Muscle layer of colon (tissue), 2 donors: ENCODE measurements at regions not wholly inside any gene's neighbourhood (a gene's known extent, or its start where the extent isn't known, plus 50 kb on each side); places are given as distances from the start of the nearest gene placed in this dataset.
"Not testable (repeated sequence)": the region's sequence is repeated elsewhere in the genome, so short reads cannot be mapped to it uniquely, and the experiment has no call there.

Experiments used
- H3K27ac ChIP-seq: one replicate; pipeline ENCODE4 v1.7.0; 2013; ENCODE audit warnings: low read depth, mild to moderate bottlenecking, low read length, moderate library complexity
- H3K27me3 ChIP-seq, 2 donors: one replicate each; pipeline ENCODE4 v1.7.0; 2013; ENCODE audit warnings: low read length in 2 of 2, mild to moderate bottlenecking in 2 of 2; ENCODE audit not compliant: insufficient read depth in 2 of 2, control insufficient read depth in 1 of 2
- H3K36me3 ChIP-seq: one replicate; pipeline ENCODE4 v1.7.0; 2013; ENCODE audit warnings: mild to moderate bottlenecking, low read length; ENCODE audit not compliant: insufficient read depth
- H3K4me1 ChIP-seq: one replicate; pipeline ENCODE4 v1.7.0; 2013; ENCODE audit warnings: mild to moderate bottlenecking, low read length; ENCODE audit not compliant: insufficient read depth
- H3K4me3 ChIP-seq, 2 donors: one replicate each; pipeline ENCODE4 v1.7.0; 2013; ENCODE audit warnings: low read length in 2 of 2, low read depth in 1 of 2, mild to moderate bottlenecking in 1 of 2, moderate library complexity in 1 of 2
- H3K9ac ChIP-seq: one replicate; pipeline ENCODE4 v1.7.0; 2013; ENCODE audit warnings: low read length
- H3K9me3 ChIP-seq: one replicate; pipeline ENCODE4 v1.7.0; 2013; ENCODE audit warnings: mild to moderate bottlenecking, low read length
- donor health status: abdominal sarcoma.
- donor health status: Adenocarcinoma of cecum.

GRCh38 chr4:67328393-67328792 is 216.9 kb downstream of the CENPC start:
- H3K9me3 ChIP-seq = no peaks in the 10 kb centered on the region
- peaks cover 0 to 5% of the 10 kb centered on the region in 2 donors for H3K27me3 ChIP-seq
- no peaks in the 10 kb centered on the region for H3K36me3 ChIP-seq
- peaks cover 5% of the 10 kb centered on the region for H3K4me1 ChIP-seq
- no peak overlapping the region for H3K27ac ChIP-seq
- H3K9ac ChIP-seq = no peak overlapping the region
- H3K4me3 ChIP-seq = no peak overlapping the region

GRCh38 chr4:67328018-67328278 is 217.4 kb downstream of the CENPC start:
- Histone ChIP-seq H3K9ac (no peak overlapping the region), H3K36me3 (no peaks in the 10 kb centered on the region), H3K9me3 (no peaks in the 10 kb centered on the region), H3K27ac (no peak overlapping the region), H3K4me1 (peaks cover 5% of the 10 kb centered on the region), H3K4me3 (no peak overlapping the region), H3K27me3 (peaks cover 0 to 5% of the 10 kb centered on the region in 2 donors)

GRCh38 chr4:67327245-67328017 is 217.9 kb downstream of the CENPC start:
- Histone ChIP-seq H3K27ac (no peak overlapping the region), H3K9me3 (no peaks in the 10 kb centered on the region), H3K4me3 (no peak overlapping the region), H3K4me1 (peaks cover 5% of the 10 kb centered on the region), H3K9ac (no peak overlapping the region), H3K27me3 (peaks cover 0 to 5% of the 10 kb centered on the region in 2 donors), H3K36me3 (no peaks in the 10 kb centered on the region)

- Histone ChIP-seq H3K9me3 (no peaks in the 10 kb centered on the region), H3K27ac (no peak overlapping the region), H3K4me3 (no peak overlapping the region), H3K4me1 (peaks cover 5% of the 10 kb centered on the region), H3K27me3 (peaks cover 0 to 5% of the 10 kb centered on the region in 2 donors), H3K36me3 (no peaks in the 10 kb centered on the region), H3K9ac (no peak overlapping the region)
Observed at GRCh38 chr4:67325791-67326190, 219.5 kb downstream of the CENPC start.

- H3K27me3 ChIP-seq = no peaks in the 10 kb centered on the region
- H3K36me3 ChIP-seq = no peaks in the 10 kb centered on the region
- H3K27ac ChIP-seq = no peak overlapping the region
- no peaks in the 10 kb centered on the region for H3K9me3 ChIP-seq
- H3K9ac ChIP-seq = no peak overlapping the region
- H3K4me1 ChIP-seq = no peaks in the 10 kb centered on the region
- no peak overlapping the region for H3K4me3 ChIP-seq
Observed at GRCh38 chr4:67320645-67321044, 224.7 kb downstream of the CENPC start.

GRCh38 chr4:67319607-67320006 is 225.7 kb downstream of the CENPC start:
- H3K4me3 ChIP-seq, H3K9me3 ChIP-seq, H3K27me3 ChIP-seq, H3K4me1 ChIP-seq, H3K27ac ChIP-seq, H3K9ac ChIP-seq, H3K36me3 ChIP-seq: not testable (repeated sequence)

- H3K9ac ChIP-seq, H3K4me3 ChIP-seq, H3K36me3 ChIP-seq, H3K27me3 ChIP-seq, H3K9me3 ChIP-seq, H3K4me1 ChIP-seq, H3K27ac ChIP-seq: not testable (repeated sequence)
Observed at GRCh38 chr4:67300497-67301185, 244.7 kb downstream of the CENPC start.

GRCh38 chr4:67292636-67293035 is 252.7 kb downstream of the CENPC start:
- no peak overlapping the region for H3K4me3 ChIP-seq
- H3K4me1 ChIP-seq = no peaks in the 10 kb centered on the region
- no peaks in the 10 kb centered on the region for H3K27me3 ChIP-seq
- H3K27ac ChIP-seq = no peak overlapping the region
- H3K9me3 ChIP-seq = no peaks in the 10 kb centered on the region
- no peaks in the 10 kb centered on the region for H3K36me3 ChIP-seq
- no peak overlapping the region for H3K9ac ChIP-seq

- Histone ChIP-seq H3K9me3 (no peaks in the 10 kb centered on the region), H3K4me3 (no peak overlapping the region), H3K36me3 (no peaks in the 10 kb centered on the region), H3K27ac (no peak overlapping the region), H3K27me3 (no peaks in the 10 kb centered on the region), H3K9ac (no peak overlapping the region), H3K4me1 (no peaks in the 10 kb centered on the region)
Observed at GRCh38 chr4:67292045-67292444, 253.3 kb downstream of the CENPC start.

GRCh38 chr4:67291644-67292043 is 253.7 kb downstream of the CENPC start:
- no peaks in the 10 kb centered on the region for H3K36me3 ChIP-seq
- no peak overlapping the region for H3K4me3 ChIP-seq
- H3K9me3 ChIP-seq = no peaks in the 10 kb centered on the region
- H3K9ac ChIP-seq = no peak overlapping the region
- no peak overlapping the region for H3K27ac ChIP-seq
- H3K27me3 ChIP-seq = no peaks in the 10 kb centered on the region
- H3K4me1 ChIP-seq = no peaks in the 10 kb centered on the region

- Histone ChIP-seq H3K4me1 (no peaks in the 10 kb centered on the region), H3K4me3 (no peak overlapping the region), H3K27me3 (no peaks in the 10 kb centered on the region), H3K27ac (no peak overlapping the region), H3K9me3 (no peaks in the 10 kb centered on the region), H3K36me3 (no peaks in the 10 kb centered on the region), H3K9ac (no peak overlapping the region)
Observed at GRCh38 chr4:67288964-67289363, 256.3 kb downstream of the CENPC start.

GRCh38 chr4:67286724-67287123 is 258.6 kb downstream of the CENPC start:
- no peaks in the 10 kb centered on the region for H3K36me3 ChIP-seq
- H3K27me3 ChIP-seq = no peaks in the 10 kb centered on the region

More at GRCh38 chr4:67286724-67287123, 258.6 kb downstream of the CENPC start:
- Histone ChIP-seq H3K4me3 (no peak overlapping the region), H3K4me1 (no peaks in the 10 kb centered on the region), H3K9me3 (no peaks in the 10 kb centered on the region), H3K9ac (no peak overlapping the region), H3K27ac (no peak overlapping the region)
